ENCODE measurements at regions not wholly inside any gene's neighbourhood (a gene's known extent, or its start where the extent isn't known, plus 50 kb on each side); places are given as distances from the start of the nearest gene placed in this dataset.

DNA sequence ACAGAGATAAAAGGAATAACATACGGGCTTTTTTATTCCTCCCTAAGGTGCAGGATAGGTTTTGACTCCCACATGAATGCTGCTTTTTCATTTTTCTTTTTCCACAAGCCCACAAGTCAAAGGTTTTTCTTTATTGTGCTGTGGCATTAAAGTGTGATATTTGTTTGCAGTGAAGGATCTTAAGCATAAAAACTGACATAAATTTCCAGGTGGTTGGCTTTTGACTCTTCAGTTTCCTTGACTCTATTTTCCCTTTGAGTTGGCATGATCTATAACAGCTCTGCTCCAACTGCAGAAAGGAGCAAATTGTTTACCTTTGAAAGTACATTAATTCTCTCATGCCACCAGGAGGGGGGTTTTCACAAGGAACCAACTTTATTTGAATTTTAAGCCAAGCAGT, 326.2 kb upstream of the FAM98A start:
- H3K4me1 ChIP-seq (ENCODE audit: control insufficient read depth, low read length): no peaks in the 10 kb centered on the region
- H3K4me3 ChIP-seq (ENCODE audit: low read length): no peak overlapping the region
- H3K36me3 ChIP-seq (ENCODE audit: control insufficient read depth, low read length): no peaks in the 10 kb centered on the region
- no peaks in the 10 kb centered on the region for H4K20me1 ChIP-seq (ENCODE audit: control insufficient read depth, insufficient read depth, low read depth, low read length)
- no peaks in the 10 kb centered on the region for H3K9me3 ChIP-seq (ENCODE audit: control insufficient read depth, insufficient read depth, low read length)
- no peak overlapping the region for H3K27ac ChIP-seq (ENCODE audit: low read depth, low read length)
- H3F3A ChIP-seq (ENCODE audit: control insufficient read depth, insufficient read depth): no peaks in the 10 kb centered on the region
- no peaks in the 10 kb centered on the region for H3K9me2 ChIP-seq (replicated peaks; ENCODE audit: control insufficient read depth, low read length)
- no peaks in the 10 kb centered on the region for H3K27me3 ChIP-seq (ENCODE audit: control insufficient read depth, low read length)
- no peak overlapping the region for H3K4me2 ChIP-seq (ENCODE audit: low read length)
- TF ChIP-seq CTCF (IDR thresholded peaks at IDR 0.05; ENCODE audit: low read depth, low read length, poor library complexity, severe bottlenecking): no peak
- TF ChIP-seq EZH2phosphoT487 (IDR thresholded peaks at IDR 0.05; ENCODE audit: borderline replicate concordance, low read length): no peak
- no peaks in the 10 kb centered on the region for H3K79me2 ChIP-seq (ENCODE audit: control insufficient read depth, low read length)

- Histone ChIP-seq H3K4me1 (ENCODE audit: control insufficient read depth, low read length) (no peaks in the 10 kb centered on the region), H3K4me2 (ENCODE audit: low read length) (no peak overlapping the region), H3K79me2 (ENCODE audit: control insufficient read depth, low read length) (no peaks in the 10 kb centered on the region), H3K9me3 (ENCODE audit: control insufficient read depth, insufficient read depth, low read length) (no peaks in the 10 kb centered on the region), H3K27ac (ENCODE audit: low read depth, low read length) (no peak overlapping the region), H3K4me3 (ENCODE audit: low read length) (no peak overlapping the region), H4K20me1 (ENCODE audit: control insufficient read depth, insufficient read depth, low read depth, low read length) (no peaks in the 10 kb centered on the region), H3F3A (ENCODE audit: control insufficient read depth, insufficient read depth) (no peaks in the 10 kb centered on the region), H3K27me3 (ENCODE audit: control insufficient read depth, low read length) (no peaks in the 10 kb centered on the region), H3K9me2 (replicated peaks; ENCODE audit: control insufficient read depth, low read length) (no peaks in the 10 kb centered on the region), H3K36me3 (ENCODE audit: control insufficient read depth, low read length) (no peaks in the 10 kb centered on the region)
- TF ChIP-seq EZH2phosphoT487 (IDR thresholded peaks at IDR 0.05; ENCODE audit: borderline replicate concordance, low read length) (no peak), CTCF (IDR thresholded peaks at IDR 0.05; ENCODE audit: low read depth, low read length, poor library complexity, severe bottlenecking) (no peak)
Observed at GRCh38 chr2:33924586-33925169, 325.6 kb upstream of the FAM98A start.

GRCh38 chr2:33917252-33917651, 318.2 kb upstream of the FAM98A start:
- Histone ChIP-seq H3K9me3 (ENCODE audit: control insufficient read depth, insufficient read depth, low read length) (peaks cover 5% of the 10 kb centered on the region), H3K4me1 (ENCODE audit: control insufficient read depth, low read length) (no peaks in the 10 kb centered on the region), H4K20me1 (ENCODE audit: control insufficient read depth, insufficient read depth, low read depth, low read length) (no peaks in the 10 kb centered on the region), H3K27ac (ENCODE audit: low read depth, low read length) (no peak overlapping the region), H3K79me2 (ENCODE audit: control insufficient read depth, low read length) (no peaks in the 10 kb centered on the region), H3K27me3 (ENCODE audit: control insufficient read depth, low read length) (no peaks in the 10 kb centered on the region), H3K36me3 (ENCODE audit: control insufficient read depth, low read length) (no peaks in the 10 kb centered on the region), H3K4me2 (ENCODE audit: low read length) (no peak overlapping the region), H3K4me3 (ENCODE audit: low read length) (no peak overlapping the region), H3F3A (ENCODE audit: control insufficient read depth, insufficient read depth) (no peaks in the 10 kb centered on the region), H3K9me2 (replicated peaks; ENCODE audit: control insufficient read depth, low read length) (no peaks in the 10 kb centered on the region)
- TF ChIP-seq CTCF (IDR thresholded peaks at IDR 0.05; ENCODE audit: low read depth, low read length, poor library complexity, severe bottlenecking): no peak
- TF ChIP-seq EZH2phosphoT487 (IDR thresholded peaks at IDR 0.05; ENCODE audit: borderline replicate concordance, low read length): no peak
